Endothelial cell of umbilical vein (primary cell): ENCODE measurements at regions not wholly inside any gene's neighbourhood (a gene's known extent, or its start where the extent isn't known, plus 50 kb on each side); places are given as distances from the start of the nearest gene placed in this dataset.

Source experiments
- BruUV-seq: library from RNA; stranded (reverse); fragments of 400-500 nt; replicated peaks from 2 replicates; lab custom pipeline; 2021; lab: Mats Ljungman, UMichigan
- CTCF ChIA-PET: fragments of 300-600, 350-600 bp; sonication (Branson Sonifier 250); formaldehyde crosslinking; loops from one replicate; lab custom pipeline; 2021; ENCODE audit warnings: antibody characterized with exemption, inconsistent platforms; lab: Charles Lee
- POLR2A ChIA-PET: fragments of 300-600, 350-600 bp; sonication (Branson Sonifier 250); formaldehyde crosslinking; loops from one replicate; lab custom pipeline; 2021; ENCODE audit warnings: antibody characterized with exemption, inconsistent platforms; lab: Charles Lee
- DNase-seq: peaks from one replicate; pipeline ENCODE4 v3.0.0-alpha.2; 2011; ENCODE audit warnings: low read depth, low spot score
- FAIRE-seq: peaks from 2 replicates; lab custom pipeline; 2011; peaks lifted over from hg19 to GRCh38; lab: Jason Lieb, UNC
- H2AFZ ChIP-seq: 2 replicates; pipeline ENCODE4 v1.6.0; 2012; ENCODE audit warnings: low read depth, low read length, control low read depth, inconsistent platforms
- H3K27ac ChIP-seq: 2 replicates; pipeline ENCODE4 v1.5.1; 2011; ENCODE audit warnings: low read depth, mild to moderate bottlenecking, control low read depth, low read length, moderate library complexity; ENCODE audit not compliant: insufficient read depth
- H3K27me3 ChIP-seq, 2 experiments: 2 replicates each; pipeline versions ENCODE4 v1.6.0 to v1.6.1; 2011; ENCODE audit warnings: low read length in 2 of 2, mixed read lengths in 1 of 2; ENCODE audit not compliant: control insufficient read depth in 2 of 2, insufficient read depth in 2 of 2
- H3K36me3 ChIP-seq, 2 experiments: 2 replicates in 1 of 2; 3 replicates in 1 of 2; pipeline ENCODE4 v1.5.1; 2011; ENCODE audit warnings: low read length in 2 of 2, mild to moderate bottlenecking in 1 of 2, moderate library complexity in 1 of 2; ENCODE audit not compliant: control insufficient read depth in 2 of 2, insufficient read depth in 2 of 2; ENCODE audit errors: extremely low read depth in 1 of 2
- H3K4me1 ChIP-seq: 3 replicates; pipeline ENCODE4 v1.5.1; 2011; ENCODE audit warnings: mild to moderate bottlenecking, low read length; ENCODE audit not compliant: control insufficient read depth, insufficient read depth; ENCODE audit errors: extremely low read depth
- H3K4me2 ChIP-seq: 2 replicates; pipeline ENCODE4 v1.6.1; 2011; ENCODE audit warnings: low read length, control low read depth, mixed read lengths; ENCODE audit not compliant: insufficient read depth
- H3K4me3 ChIP-seq, 3 experiments: fragments of 200-600 bp in 1 of 3; sonication (generic), shearing (Covaris generic) in 1 of 3; replicated peaks in 1 of 3; 2 replicates each; pipeline ENCODE4 v1.5.1; 2011 to 2016; ENCODE audit warnings: control low read depth in 3 of 3, low read length in 3 of 3, mild to moderate bottlenecking in 2 of 3, inconsistent platforms in 1 of 3, low read depth in 1 of 3, moderate library complexity in 1 of 3; ENCODE audit not compliant: insufficient read depth in 1 of 3
- H3K79me2 ChIP-seq: 2 replicates; pipeline ENCODE4 v1.6.0; 2012; ENCODE audit warnings: low read length, inconsistent platforms; ENCODE audit not compliant: control insufficient read depth, insufficient read depth
- H3K9ac ChIP-seq: replicated peaks from 2 replicates; pipeline ENCODE3; 2011; ENCODE audit warnings: low read length, control low read depth; ENCODE audit not compliant: insufficient read depth; ENCODE audit errors: extremely low read depth
- H3K9me1 ChIP-seq: replicated peaks from 3 replicates; pipeline ENCODE4 v1.6.0; 2011; ENCODE audit warnings: mild to moderate bottlenecking, low read length; ENCODE audit not compliant: control insufficient read depth, insufficient read depth; ENCODE audit errors: extremely low read depth
- H3K9me3 ChIP-seq: replicated peaks from 2 replicates; pipeline ENCODE4 v1.5.1; 2012; ENCODE audit warnings: low read length, inconsistent platforms; ENCODE audit not compliant: control insufficient read depth, insufficient read depth
- H4K20me1 ChIP-seq: replicated peaks from 2 replicates; pipeline ENCODE3; 2011; ENCODE audit warnings: mild to moderate bottlenecking, low read length; ENCODE audit not compliant: control insufficient read depth, insufficient read depth; ENCODE audit errors: extremely low read depth
- EZH2 ChIP-seq: IDR thresholded peaks from 2 replicates; pipeline ENCODE4 v1.6.1; 2012; ENCODE audit warnings: borderline replicate concordance, low read depth, mild to moderate bottlenecking, moderate library complexity, low read length, inconsistent platforms; ENCODE audit not compliant: severe bottlenecking
- FOS ChIP-seq: IDR thresholded peaks from 2 replicates; pipeline ENCODE4 v1.6.1; 2011; ENCODE audit warnings: mild to moderate bottlenecking, low read length, moderate library complexity, borderline replicate concordance; ENCODE audit not compliant: insufficient read depth
- GATA2 ChIP-seq: IDR thresholded peaks from 2 replicates; pipeline ENCODE4 v1.7.0; 2011; ENCODE audit warnings: low read depth, mild to moderate bottlenecking, moderate library complexity, mixed read lengths, low read length; ENCODE audit not compliant: insufficient read length, insufficient read depth
- JUN ChIP-seq: IDR thresholded peaks from 2 replicates; pipeline ENCODE4 v1.6.1; 2011; ENCODE audit warnings: borderline replicate concordance, low read depth; ENCODE audit not compliant: insufficient read length, insufficient read depth
- MAX ChIP-seq: IDR thresholded peaks from 2 replicates; pipeline ENCODE4 v1.6.1; 2011; ENCODE audit not compliant: insufficient read depth, insufficient read length
- MYC ChIP-seq: IDR thresholded peaks from one replicate; pipeline ENCODE4 v1.6.1; 2011; ENCODE audit warnings: mild to moderate bottlenecking, low read depth, low read length
- POLR2A ChIP-seq: IDR thresholded peaks from 2 replicates; pipeline ENCODE4 v1.6.1; 2012; ENCODE audit warnings: low read depth, mild to moderate bottlenecking, control low read depth, low read length
- POLR2AphosphoS5 ChIP-seq: IDR thresholded peaks from 2 replicates; pipeline ENCODE4 v1.6.1; 2012; ENCODE audit warnings: low read depth, mild to moderate bottlenecking, control low read depth, low read length, moderate library complexity; ENCODE audit not compliant: insufficient read depth
- dilution Hi-C: fragments of 300-500 bp; cut with MboI; formaldehyde crosslinking; loops from one replicate; pipeline ENCODE4 v1.15.0; 2019; ENCODE audit warnings: low sequenced_read_pairs; ENCODE audit not compliant: extremely low pct_ligation_motif_present
- intact Hi-C: fragments of 100-400 bp; cut with micrococcal nuclease; formaldehyde crosslinking; loops from one replicate; pipeline ENCODE4 v1.10.0; 2022
- TF ChIP-seq, protein P1 (sequence below), 2 donors: IDR thresholded peaks; 1 replicate in 1 of 2; 2 replicates in 1 of 2; pipeline ENCODE4 v1.5.1; 2011; ENCODE audit warnings: low read length in 2 of 2, mild to moderate bottlenecking in 2 of 2, moderate library complexity in 2 of 2, control low read depth in 1 of 2, inconsistent platforms in 1 of 2, low read depth in 1 of 2; ENCODE audit not compliant: insufficient read depth in 1 of 2; ENCODE audit errors: extremely low read depth in 1 of 2

GRCh38 chr2:3082705-3083104 is 294.9 kb downstream of the EIPR1 start:
- H3K9me1 ChIP-seq: no peaks in the 10 kb centered on the region
- intact Hi-C loops (no loop called here), dilution Hi-C loops (no loop called here)
- FAIRE-seq: no peak
- ChIA-PET CTCF (no interaction called here), POLR2A (no interaction called here)
- H3K4me1 ChIP-seq: no peaks in the 10 kb centered on the region
- no peak for TF ChIP-seq POLR2A
- no peak for TF ChIP-seq MAX
- TF ChIP-seq GATA2: no peak
- TF ChIP-seq FOS: no peak
- TF ChIP-seq JUN: no peak
- no peak for TF ChIP-seq EZH2
- TF ChIP-seq MYC: no peak
- TF ChIP-seq, protein P1, sequence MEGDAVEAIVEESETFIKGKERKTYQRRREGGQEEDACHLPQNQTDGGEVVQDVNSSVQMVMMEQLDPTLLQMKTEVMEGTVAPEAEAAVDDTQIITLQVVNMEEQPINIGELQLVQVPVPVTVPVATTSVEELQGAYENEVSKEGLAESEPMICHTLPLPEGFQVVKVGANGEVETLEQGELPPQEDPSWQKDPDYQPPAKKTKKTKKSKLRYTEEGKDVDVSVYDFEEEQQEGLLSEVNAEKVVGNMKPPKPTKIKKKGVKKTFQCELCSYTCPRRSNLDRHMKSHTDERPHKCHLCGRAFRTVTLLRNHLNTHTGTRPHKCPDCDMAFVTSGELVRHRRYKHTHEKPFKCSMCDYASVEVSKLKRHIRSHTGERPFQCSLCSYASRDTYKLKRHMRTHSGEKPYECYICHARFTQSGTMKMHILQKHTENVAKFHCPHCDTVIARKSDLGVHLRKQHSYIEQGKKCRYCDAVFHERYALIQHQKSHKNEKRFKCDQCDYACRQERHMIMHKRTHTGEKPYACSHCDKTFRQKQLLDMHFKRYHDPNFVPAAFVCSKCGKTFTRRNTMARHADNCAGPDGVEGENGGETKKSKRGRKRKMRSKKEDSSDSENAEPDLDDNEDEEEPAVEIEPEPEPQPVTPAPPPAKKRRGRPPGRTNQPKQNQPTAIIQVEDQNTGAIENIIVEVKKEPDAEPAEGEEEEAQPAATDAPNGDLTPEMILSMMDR (IDR thresholded peaks at IDR 0.05; ENCODE audit: extremely low read depth in 1 of 2, insufficient read depth in 1 of 2, low read depth in 1 of 2, low read length in 2 of 2): no peak
- TF ChIP-seq POLR2AphosphoS5: no peak
- no peaks in the 10 kb centered on the region for H3K9me3 ChIP-seq
- no peaks in the 10 kb centered on the region for H4K20me1 ChIP-seq
- no peaks in the 10 kb centered on the region for H3K36me3 ChIP-seq
- H3K27me3 ChIP-seq: no peaks in the 10 kb centered on the region
- no peak overlapping the region for H3K27ac ChIP-seq
- H3K4me2 ChIP-seq: no peak overlapping the region
- H2AFZ ChIP-seq: no peak overlapping the region
- no peaks in the 10 kb centered on the region for H3K79me2 ChIP-seq
- no TSS peak for BruUV-seq
- no peak overlapping the region for H3K4me3 ChIP-seq
- no peak overlapping the region for H3K9ac ChIP-seq
- DNase-seq: no peak
